ENCODE measurements at regions not wholly inside any gene's neighbourhood (a gene's known extent, or its start where the extent isn't known, plus 50 kb on each side); places are given as distances from the start of the nearest gene placed in this dataset.

GRCh38 chr2:207235621-207236020, 69.9 kb upstream of the KLF7 start:
- no peak for DNase-seq

GRCh38 chr2:207236156-207236935, 70.6 kb upstream of the KLF7 start:
- no peak for DNase-seq

- DNase-seq = no peak
Observed at GRCh38 chr2:207238831-207239701, 73.3 kb upstream of the KLF7 start.

- DNase-seq = no peak
Observed at GRCh38 chr2:207239754-207240494, 74.2 kb upstream of the KLF7 start.

- DNase-seq = no peak
Observed at GRCh38 chr2:207240649-207241048, 74.9 kb upstream of the KLF7 start.

- DNase-seq = no peak
Observed at GRCh38 chr2:207241198-207241597, 75.5 kb upstream of the KLF7 start.

GRCh38 chr2:207243601-207244000, 77.9 kb upstream of the KLF7 start:
- DNase-seq = no peak

- no peak for DNase-seq
Observed at GRCh38 chr2:207244971-207245925, 79.5 kb upstream of the KLF7 start.

GRCh38 chr2:207248702-207249377, 83.1 kb upstream of the KLF7 start:
- no peak for DNase-seq

GRCh38 chr2:207251022-207251421, 85.3 kb upstream of the KLF7 start:
- DNase-seq = no peak

GRCh38 chr2:207251573-207252192, 85.9 kb upstream of the KLF7 start:
- no peak for DNase-seq

GRCh38 chr2:207252416-207252815, 86.7 kb upstream of the KLF7 start:
- DNase-seq = no peak

- peak in 21 of 56 donors; percentile 5 to 54 (median 22) for DNase-seq
Observed at GRCh38 chr2:207252979-207253645, 87.4 kb upstream of the KLF7 start.

- DNase-seq = no peak
Observed at GRCh38 chr2:207253666-207254345, 88.1 kb upstream of the KLF7 start.

GRCh38 chr2:207254591-207255464, 89.1 kb upstream of the KLF7 start:
- no peak for DNase-seq

GRCh38 chr2:207255565-207256470, 90.1 kb upstream of the KLF7 start:
- DNase-seq = peak in 12 of 56 donors; percentile 9 to 62 (median 18)

Data from nucleus accumbens (tissue), 56 donors.